ENCODE measurements at regions not wholly inside any gene's neighbourhood (a gene's known extent, or its start where the extent isn't known, plus 50 kb on each side); places are given as distances from the start of the nearest gene placed in this dataset.
A peak's percentile ranks its signal among the peaks of the same experiment; 100 is the strongest.
"Not testable (repeated sequence)": the region's sequence is repeated elsewhere in the genome, so short reads cannot be mapped to it uniquely, and the experiment has no call there.

- DNase-seq = no peak
Observed at GRCh38 chr12:83793616-83794015, 1106.9 kb downstream of the TMTC2 start.

GRCh38 chr12:83784298-83784890 is 1097.7 kb downstream of the TMTC2 start:
- no peak for DNase-seq

GRCh38 chr12:83779526-83779925 is 1092.8 kb downstream of the TMTC2 start:
- no peak for DNase-seq

GRCh38 chr12:83769151-83769550 is 1082.4 kb downstream of the TMTC2 start:
- no peak for DNase-seq

GRCh38 chr12:83767723-83768122 is 1081.0 kb downstream of the TMTC2 start:
- DNase-seq = no peak

- DNase-seq = no peak
Observed at GRCh38 chr12:83763425-83763824, 1076.7 kb downstream of the TMTC2 start.

- no peak for DNase-seq
Observed at GRCh38 chr12:83759906-83760305, 1073.2 kb downstream of the TMTC2 start.

GRCh38 chr12:83758888-83759631 is 1072.4 kb downstream of the TMTC2 start:
- DNase-seq = no peak

GRCh38 chr12:83753904-83754303 is 1067.2 kb downstream of the TMTC2 start:
- DNase-seq = no peak

GRCh38 chr12:83753205-83753604 is 1066.5 kb downstream of the TMTC2 start:
- no peak for DNase-seq

GRCh38 chr12:83739607-83740006 is 1052.9 kb downstream of the TMTC2 start:
- DNase-seq = no peak

GRCh38 chr12:83710851-83711250 is 1024.1 kb downstream of the TMTC2 start:
- no peak for DNase-seq

- no peak for DNase-seq
Observed at GRCh38 chr12:83709899-83710298, 1023.2 kb downstream of the TMTC2 start.

GRCh38 chr12:83700838-83701237 is 1014.1 kb downstream of the TMTC2 start:
- no peak for DNase-seq

- DNase-seq = not testable (repeated sequence)
Observed at GRCh38 chr12:83696311-83696710, 1009.6 kb downstream of the TMTC2 start.

GRCh38 chr12:83691730-83692129 is 1005.0 kb downstream of the TMTC2 start:
- no peak for DNase-seq

- DNase-seq = no peak
Observed at GRCh38 chr12:83690465-83690864, 1003.8 kb downstream of the TMTC2 start.

- DNase-seq = no peak
Observed at GRCh38 chr12:83689333-83689732, 1002.6 kb downstream of the TMTC2 start.

GRCh38 chr12:83676781-83677295 is 990.1 kb downstream of the TMTC2 start:
- no peak for DNase-seq

- peak; percentile 3 for DNase-seq
Observed at GRCh38 chr12:83666690-83667089, 980.0 kb downstream of the TMTC2 start.

GRCh38 chr12:83665634-83666218 is 979.0 kb downstream of the TMTC2 start:
- DNase-seq = no peak

GRCh38 chr12:83664650-83665049 is 977.9 kb downstream of the TMTC2 start:
- DNase-seq = no peak

- DNase-seq = no peak
Observed at GRCh38 chr12:83660727-83661358, 974.1 kb downstream of the TMTC2 start.

- no peak for DNase-seq
Observed at GRCh38 chr12:83659321-83659720, 972.6 kb downstream of the TMTC2 start.

All from activated CD4-positive, alpha-beta T cell treated with anti-CD3 and anti-CD28 coated beads, Interleukin-2, amount 50 U/mL, for 16 hours (primary cell).